ENCODE measurements at regions not wholly inside any gene's neighbourhood (a gene's known extent, or its start where the extent isn't known, plus 50 kb on each side); places are given as distances from the start of the nearest gene placed in this dataset.

DNA sequence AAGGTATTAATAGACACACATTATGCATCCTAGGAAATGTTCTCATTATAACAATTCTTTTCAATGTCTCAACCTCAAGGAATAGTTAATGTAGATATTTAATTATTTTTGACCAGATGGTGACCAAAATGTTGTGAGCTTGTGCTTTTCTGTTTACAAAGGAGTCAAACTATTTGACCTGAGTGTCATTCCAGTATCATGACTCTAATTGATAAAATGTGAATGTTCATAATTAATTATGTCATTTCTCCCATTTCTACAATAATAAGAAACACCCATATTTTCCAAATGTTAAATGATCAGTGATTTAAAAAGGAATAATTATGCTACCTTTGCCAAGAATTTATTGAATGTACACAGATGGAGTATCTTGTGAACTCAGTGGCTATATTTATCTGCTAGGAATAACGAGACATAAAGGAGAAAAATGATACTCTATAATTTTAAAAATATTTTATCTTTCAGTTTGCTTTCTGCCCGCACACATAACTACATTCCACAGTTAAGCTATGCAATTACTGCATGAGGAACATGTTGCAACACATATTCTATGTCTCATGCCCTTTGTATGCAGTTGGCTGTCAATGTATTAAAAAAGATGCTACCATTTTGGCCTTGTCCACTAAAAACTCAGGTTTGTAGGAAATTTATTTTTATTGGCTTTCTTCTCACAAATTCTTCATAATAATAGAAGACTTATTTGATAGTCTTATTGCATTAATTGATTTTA, 376.7 kb upstream of the CCDC179 start:
- H3K4me3 ChIP-seq: no peak overlapping the region
- intact Hi-C loops (cut with DNase I): no loop called here
- no peak for DNase-seq (ENCODE audit: extremely low spot score in 2 of 2)

DNA sequence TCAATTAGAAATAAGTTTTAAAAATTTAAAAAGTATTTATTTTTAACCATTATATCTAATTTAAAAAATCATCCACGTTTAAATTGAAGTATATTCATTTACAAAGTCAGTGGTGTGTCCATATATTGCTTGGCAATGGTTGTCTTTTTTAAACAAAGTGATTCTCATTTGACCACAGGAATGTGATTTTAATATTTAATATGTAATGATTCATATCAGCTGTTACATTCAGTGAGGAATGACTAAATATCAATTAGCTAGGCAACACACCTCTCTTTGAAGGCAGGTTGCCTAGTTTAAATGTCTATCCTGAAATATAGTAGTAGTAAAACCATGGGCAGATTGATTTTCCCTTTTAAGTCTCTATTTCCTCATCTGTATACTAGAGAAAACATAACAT, 392.2 kb upstream of the CCDC179 start:
- Histone ChIP-seq H3K36me3 (no peaks in the 10 kb centered on the region), H3K4me3 (no peak overlapping the region), H3K27me3 (no peaks in the 10 kb centered on the region), H3K4me1 (no peaks in the 10 kb centered on the region), H3K9me3 (no peaks in the 10 kb centered on the region), H3K27ac (no peak overlapping the region)
- no peak for DNase-seq (ENCODE audit: extremely low spot score in 2 of 2)
- TF ChIP-seq, protein P1, sequence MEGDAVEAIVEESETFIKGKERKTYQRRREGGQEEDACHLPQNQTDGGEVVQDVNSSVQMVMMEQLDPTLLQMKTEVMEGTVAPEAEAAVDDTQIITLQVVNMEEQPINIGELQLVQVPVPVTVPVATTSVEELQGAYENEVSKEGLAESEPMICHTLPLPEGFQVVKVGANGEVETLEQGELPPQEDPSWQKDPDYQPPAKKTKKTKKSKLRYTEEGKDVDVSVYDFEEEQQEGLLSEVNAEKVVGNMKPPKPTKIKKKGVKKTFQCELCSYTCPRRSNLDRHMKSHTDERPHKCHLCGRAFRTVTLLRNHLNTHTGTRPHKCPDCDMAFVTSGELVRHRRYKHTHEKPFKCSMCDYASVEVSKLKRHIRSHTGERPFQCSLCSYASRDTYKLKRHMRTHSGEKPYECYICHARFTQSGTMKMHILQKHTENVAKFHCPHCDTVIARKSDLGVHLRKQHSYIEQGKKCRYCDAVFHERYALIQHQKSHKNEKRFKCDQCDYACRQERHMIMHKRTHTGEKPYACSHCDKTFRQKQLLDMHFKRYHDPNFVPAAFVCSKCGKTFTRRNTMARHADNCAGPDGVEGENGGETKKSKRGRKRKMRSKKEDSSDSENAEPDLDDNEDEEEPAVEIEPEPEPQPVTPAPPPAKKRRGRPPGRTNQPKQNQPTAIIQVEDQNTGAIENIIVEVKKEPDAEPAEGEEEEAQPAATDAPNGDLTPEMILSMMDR (IDR thresholded peaks at IDR 0.05): no peak
- TF ChIP-seq POLR2A (IDR thresholded peaks at IDR 0.05): no peak
- TF ChIP-seq POLR2AphosphoS5 (IDR thresholded peaks at IDR 0.05; ENCODE audit: insufficient read depth in 1 of 2, low read depth in 1 of 2): no peak
- intact Hi-C loops (cut with DNase I): no loop called here

More for the DNA sequence above, 376.7 kb upstream of the CCDC179 start:
- TF ChIP-seq POLR2AphosphoS5 (IDR thresholded peaks at IDR 0.05; ENCODE audit: insufficient read depth in 1 of 2, low read depth in 1 of 2): no peak
- TF ChIP-seq, protein P1 (IDR thresholded peaks at IDR 0.05): no peak
- TF ChIP-seq POLR2A (IDR thresholded peaks at IDR 0.05): no peak
- H3K27me3 ChIP-seq: no peaks in the 10 kb centered on the region
- H3K4me1 ChIP-seq: no peaks in the 10 kb centered on the region
- no peaks in the 10 kb centered on the region for H3K36me3 ChIP-seq
- no peaks in the 10 kb centered on the region for H3K9me3 ChIP-seq
- no peak overlapping the region for H3K27ac ChIP-seq

DNA sequence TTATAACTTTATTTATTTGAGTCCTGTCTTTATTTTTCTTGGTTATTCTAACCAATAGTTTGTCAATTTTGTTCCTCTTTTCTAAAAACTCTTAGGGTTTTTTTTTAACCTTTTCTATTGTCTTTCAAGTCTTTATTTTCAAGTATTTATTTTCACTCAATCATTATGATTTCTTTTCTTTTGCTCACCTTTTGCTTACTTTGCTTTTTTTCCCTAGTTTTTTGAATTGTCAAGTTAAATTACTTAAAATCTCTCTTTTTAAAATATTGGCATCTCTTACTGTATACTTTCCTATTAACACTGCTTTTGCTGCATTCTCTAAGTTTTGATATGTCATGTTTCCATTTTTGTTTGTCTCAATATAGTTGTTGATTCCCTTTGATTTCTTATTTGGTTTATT, 396.8 kb upstream of the CCDC179 start:
- H3K4me3 ChIP-seq: no peak overlapping the region
- H3K36me3 ChIP-seq: no peaks in the 10 kb centered on the region
- intact Hi-C loops (cut with DNase I): no loop called here
- DNase-seq (ENCODE audit: extremely low spot score in 2 of 2): no peak
- H3K27ac ChIP-seq: no peak overlapping the region
- no peaks in the 10 kb centered on the region for H3K4me1 ChIP-seq
- TF ChIP-seq, protein P1 (IDR thresholded peaks at IDR 0.05): no peak
- TF ChIP-seq POLR2A (IDR thresholded peaks at IDR 0.05): no peak
- no peak for TF ChIP-seq POLR2AphosphoS5 (IDR thresholded peaks at IDR 0.05; ENCODE audit: insufficient read depth in 1 of 2, low read depth in 1 of 2)
- no peaks in the 10 kb centered on the region for H3K27me3 ChIP-seq
- H3K9me3 ChIP-seq: no peaks in the 10 kb centered on the region

DNA sequence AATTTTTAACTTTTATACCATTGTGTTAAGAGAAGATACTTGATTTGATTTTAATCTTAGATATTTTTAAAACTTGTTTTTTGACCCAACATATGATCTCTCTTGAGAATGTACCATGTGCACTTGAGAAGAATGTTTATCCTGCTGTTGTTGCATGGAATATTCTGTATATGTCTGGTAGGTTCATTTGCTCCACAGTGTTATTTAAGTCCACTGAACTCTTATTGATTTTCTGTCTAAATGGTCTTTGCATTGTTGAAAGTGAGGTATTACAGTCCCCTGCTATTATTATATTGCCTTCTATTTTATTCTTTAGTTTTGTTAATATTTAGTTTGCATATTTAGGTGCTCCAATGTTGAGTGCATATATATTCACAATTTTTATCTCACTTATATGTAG, 397.3 kb upstream of the CCDC179 start:
- DNase-seq (ENCODE audit: extremely low spot score in 2 of 2): no peak
- no peak overlapping the region for H3K4me3 ChIP-seq
- intact Hi-C loops (cut with DNase I): no loop called here

DNA sequence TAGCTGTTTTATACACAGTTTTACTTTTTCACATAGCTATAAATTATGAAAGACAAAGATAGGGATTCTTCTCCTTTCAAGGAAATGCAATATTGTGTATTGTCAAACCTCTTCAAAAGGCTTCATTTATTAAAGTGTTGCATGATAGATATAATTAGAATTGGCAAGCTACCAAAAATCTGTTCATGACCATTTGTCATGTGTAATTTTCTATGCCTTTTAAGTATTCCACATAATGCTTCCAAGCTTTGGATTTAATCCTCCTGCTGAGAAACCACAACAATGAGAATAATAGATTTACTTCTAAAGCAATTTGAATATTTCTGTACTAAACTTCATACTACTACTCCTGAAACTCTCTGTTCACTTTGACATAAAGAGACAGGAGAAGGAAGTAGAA, 403.2 kb upstream of the CCDC179 start:
- Histone ChIP-seq H3K36me3 (no peaks in the 10 kb centered on the region), H3K4me3 (no peak overlapping the region), H3K27ac (no peak overlapping the region), H3K27me3 (no peaks in the 10 kb centered on the region), H3K4me1 (no peaks in the 10 kb centered on the region), H3K9me3 (no peaks in the 10 kb centered on the region)
- no peak for DNase-seq (ENCODE audit: extremely low spot score in 2 of 2)
- intact Hi-C loops (cut with DNase I): no loop called here
- TF ChIP-seq POLR2A (IDR thresholded peaks at IDR 0.05): no peak
- TF ChIP-seq, protein P1 (IDR thresholded peaks at IDR 0.05): no peak

More for the DNA sequence above, 397.3 kb upstream of the CCDC179 start:
- Histone ChIP-seq H3K4me1 (no peaks in the 10 kb centered on the region), H3K27me3 (no peaks in the 10 kb centered on the region), H3K27ac (no peak overlapping the region), H3K9me3 (no peaks in the 10 kb centered on the region), H3K36me3 (no peaks in the 10 kb centered on the region)
- TF ChIP-seq, protein P1 (IDR thresholded peaks at IDR 0.05): no peak
- TF ChIP-seq POLR2AphosphoS5 (IDR thresholded peaks at IDR 0.05; ENCODE audit: insufficient read depth in 1 of 2, low read depth in 1 of 2): no peak
- TF ChIP-seq POLR2A (IDR thresholded peaks at IDR 0.05): no peak
